ENCODE measurements at regions not wholly inside any gene's neighbourhood (a gene's known extent, or its start where the extent isn't known, plus 50 kb on each side); places are given as distances from the start of the nearest gene placed in this dataset.

DNA sequence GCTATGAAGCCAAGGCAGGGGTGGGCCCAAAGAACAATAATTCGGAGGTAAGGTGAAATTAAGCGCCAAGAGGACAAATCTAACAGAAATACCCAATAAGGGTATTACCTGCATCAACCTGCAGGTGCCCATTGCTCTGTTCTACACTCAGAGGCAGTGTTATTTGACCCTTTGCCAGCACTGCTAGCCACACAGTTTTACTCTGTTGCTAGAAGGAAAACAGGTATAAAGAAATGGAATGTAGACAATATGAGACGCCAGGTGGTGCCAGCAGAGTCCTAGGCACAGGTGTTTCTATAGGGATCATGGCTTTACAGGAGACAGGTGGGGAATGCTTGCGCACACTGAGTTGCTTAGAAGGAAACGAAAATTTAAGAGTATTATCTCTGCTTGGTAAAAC is 201.3 kb downstream of the HTR1A start:
- TF ChIP-seq NR2C2 (CRISPR knock-in tag; IDR thresholded peaks at IDR 0.05) (no peak), CREB1 (CRISPR knock-in tag; IDR thresholded peaks at IDR 0.05) (no peak), CREM (CRISPR knock-in tag; IDR thresholded peaks at IDR 0.05) (no peak), NR3C1 (CRISPR knock-in tag; conservative IDR thresholded peaks at IDR 0.05; ENCODE audit: low read depth) (no peak), CBFB (CRISPR knock-in tag; IDR thresholded peaks at IDR 0.05; ENCODE audit: low read depth) (no peak), CTCF (IDR thresholded peaks at IDR 0.05) (no peak), ZNF121 (CRISPR knock-in tag; IDR thresholded peaks at IDR 0.05) (no peak), GRHL2 (CRISPR knock-in tag; IDR thresholded peaks at IDR 0.05; ENCODE audit: insufficient replicate concordance, severe bottlenecking) (no peak), MLX (CRISPR knock-in tag; IDR thresholded peaks at IDR 0.05) (no peak)
